GM12878 (cell line): ENCODE measurements at regions not wholly inside any gene's neighbourhood (a gene's known extent, or its start where the extent isn't known, plus 50 kb on each side); places are given as distances from the start of the nearest gene placed in this dataset.

Experiments
- EZH2 ChIP-seq: IDR thresholded peaks from 2 replicates; pipeline ENCODE4 v1.6.1; 2012; ENCODE audit warnings: low read depth, mild to moderate bottlenecking, control low read depth, inconsistent platforms, low read length, borderline replicate concordance; ENCODE audit not compliant: control insufficient read depth
- POLR2A ChIP-seq: IDR thresholded peaks from 2 replicates; pipeline ENCODE4 v1.6.1; 2011; ENCODE audit warnings: low read depth, mild to moderate bottlenecking, low read length
- POLR2AphosphoS5 ChIP-seq: IDR thresholded peaks from 2 replicates; pipeline ENCODE4 v1.6.1; 2011; ENCODE audit warnings: mild to moderate bottlenecking, low read length, inconsistent platforms
- RCOR1 ChIP-seq: conservative IDR thresholded peaks from 2 replicates; pipeline ENCODE4 v1.6.1; 2012; ENCODE audit warnings: low read depth, low read length, improper control_type of control experiment
- TF ChIP-seq, protein P1 (sequence below): IDR thresholded peaks from 2 replicates; pipeline ENCODE4 v1.6.1; 2012; ENCODE audit warnings: low read depth, low read length, improper control_type of control experiment

DNA sequence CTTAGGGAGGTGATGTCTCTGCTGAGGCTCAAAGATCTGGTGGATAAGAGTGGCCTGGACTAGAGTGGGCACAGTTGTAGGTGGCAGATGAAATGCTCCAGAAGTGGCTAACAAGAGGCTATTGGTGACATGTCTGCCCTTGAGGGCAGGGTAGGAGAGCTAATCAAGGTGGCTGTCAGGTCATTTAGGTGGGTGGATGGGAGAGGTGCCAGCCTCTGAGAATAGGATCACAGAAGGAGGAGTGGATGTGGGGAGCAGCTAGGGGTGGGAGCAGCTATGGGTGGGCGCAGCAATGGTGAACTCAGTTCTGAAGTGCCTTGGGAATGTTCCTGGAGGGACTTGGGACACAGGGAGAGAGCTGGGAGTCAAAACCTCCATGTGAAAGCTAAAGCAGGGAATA, 142.0 kb upstream of the GRIK3 start:
- no peak for TF ChIP-seq RCOR1
- TF ChIP-seq POLR2A, result no peak
- TF ChIP-seq POLR2AphosphoS5, result no peak
- TF ChIP-seq EZH2, result no peak
- TF ChIP-seq, protein P1, sequence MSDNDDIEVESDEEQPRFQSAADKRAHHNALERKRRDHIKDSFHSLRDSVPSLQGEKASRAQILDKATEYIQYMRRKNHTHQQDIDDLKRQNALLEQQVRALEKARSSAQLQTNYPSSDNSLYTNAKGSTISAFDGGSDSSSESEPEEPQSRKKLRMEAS, result no peak
